ENCODE measurements at regions not wholly inside any gene's neighbourhood (a gene's known extent, or its start where the extent isn't known, plus 50 kb on each side); places are given as distances from the start of the nearest gene placed in this dataset.

DNA sequence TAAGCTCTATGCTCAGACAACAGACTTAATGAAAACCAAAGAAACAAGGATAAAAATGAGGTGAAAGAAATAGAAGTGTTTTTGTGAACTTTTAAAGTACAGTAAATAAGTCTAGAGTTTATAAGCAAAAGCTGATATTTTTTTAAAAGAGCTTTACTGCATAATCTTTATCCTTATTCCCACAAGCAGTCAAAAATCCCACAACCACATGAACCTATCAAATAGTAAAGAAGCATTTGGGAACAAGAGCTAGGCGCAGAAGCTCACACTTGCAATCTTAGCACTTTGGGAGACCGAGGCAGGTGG, 103.8 kb upstream of the TJP1 start:
- in situ Hi-C loops (cut with HindIII; ENCODE audit: low pct_ligation_motif_present, low sequenced_read_pairs) = loop anchor here (25.0 kb wide), 1 partner anchor 161 kb away; the partner anchor contains the start of gene GOLGA8J
- H3K27me3 ChIP-seq (replicated peaks) = no peaks in the 10 kb centered on the region
- TF ChIP-seq, protein P1, sequence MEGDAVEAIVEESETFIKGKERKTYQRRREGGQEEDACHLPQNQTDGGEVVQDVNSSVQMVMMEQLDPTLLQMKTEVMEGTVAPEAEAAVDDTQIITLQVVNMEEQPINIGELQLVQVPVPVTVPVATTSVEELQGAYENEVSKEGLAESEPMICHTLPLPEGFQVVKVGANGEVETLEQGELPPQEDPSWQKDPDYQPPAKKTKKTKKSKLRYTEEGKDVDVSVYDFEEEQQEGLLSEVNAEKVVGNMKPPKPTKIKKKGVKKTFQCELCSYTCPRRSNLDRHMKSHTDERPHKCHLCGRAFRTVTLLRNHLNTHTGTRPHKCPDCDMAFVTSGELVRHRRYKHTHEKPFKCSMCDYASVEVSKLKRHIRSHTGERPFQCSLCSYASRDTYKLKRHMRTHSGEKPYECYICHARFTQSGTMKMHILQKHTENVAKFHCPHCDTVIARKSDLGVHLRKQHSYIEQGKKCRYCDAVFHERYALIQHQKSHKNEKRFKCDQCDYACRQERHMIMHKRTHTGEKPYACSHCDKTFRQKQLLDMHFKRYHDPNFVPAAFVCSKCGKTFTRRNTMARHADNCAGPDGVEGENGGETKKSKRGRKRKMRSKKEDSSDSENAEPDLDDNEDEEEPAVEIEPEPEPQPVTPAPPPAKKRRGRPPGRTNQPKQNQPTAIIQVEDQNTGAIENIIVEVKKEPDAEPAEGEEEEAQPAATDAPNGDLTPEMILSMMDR (IDR thresholded peaks at IDR 0.05; ENCODE audit: low read depth, low read length, missing control alignments) = no peak
- no peak for DNase-seq
- no peak overlapping the region for H3K4me3 ChIP-seq (ENCODE audit: low read depth, low read length)
- H3K36me3 ChIP-seq (replicated peaks) = no peaks in the 10 kb centered on the region
- no peak overlapping the region for H3K27ac ChIP-seq

GRCh38 chr15:29925227-29926082, 103.2 kb upstream of the TJP1 start:
- in situ Hi-C loops (cut with HindIII; ENCODE audit: low pct_ligation_motif_present, low sequenced_read_pairs) = loop anchor here (25.0 kb wide), 1 partner anchor 162 kb away; the partner anchor contains the start of gene GOLGA8J
- H3K27ac ChIP-seq = peak overlapping the region; percentile 68
- no peaks in the 10 kb centered on the region for H3K27me3 ChIP-seq (replicated peaks)
- H3K4me3 ChIP-seq (ENCODE audit: low read depth, low read length) = no peak overlapping the region
- TF ChIP-seq, protein P1 (IDR thresholded peaks at IDR 0.05; ENCODE audit: low read depth, low read length, missing control alignments) = peak; percentile 100
- DNase-seq = peak; percentile 86
- H3K36me3 ChIP-seq (replicated peaks) = no peaks in the 10 kb centered on the region

- Histone ChIP-seq H3K27ac (peak overlapping the region; percentile 68), H3K36me3 (replicated peaks) (no peaks in the 10 kb centered on the region), H3K4me3 (ENCODE audit: low read depth, low read length) (no peak overlapping the region), H3K27me3 (replicated peaks) (no peaks in the 10 kb centered on the region)
- peak; percentile 79 for DNase-seq
- in situ Hi-C loops (cut with HindIII; ENCODE audit: low pct_ligation_motif_present, low sequenced_read_pairs) = loop anchor here (25.0 kb wide), 1 partner anchor 163 kb away; the partner anchor contains the start of gene GOLGA8J
- TF ChIP-seq, protein P1 (IDR thresholded peaks at IDR 0.05; ENCODE audit: low read depth, low read length, missing control alignments) = no peak
Measured at GRCh38 chr15:29924750-29925149, 102.5 kb upstream of the TJP1 start.

DNA sequence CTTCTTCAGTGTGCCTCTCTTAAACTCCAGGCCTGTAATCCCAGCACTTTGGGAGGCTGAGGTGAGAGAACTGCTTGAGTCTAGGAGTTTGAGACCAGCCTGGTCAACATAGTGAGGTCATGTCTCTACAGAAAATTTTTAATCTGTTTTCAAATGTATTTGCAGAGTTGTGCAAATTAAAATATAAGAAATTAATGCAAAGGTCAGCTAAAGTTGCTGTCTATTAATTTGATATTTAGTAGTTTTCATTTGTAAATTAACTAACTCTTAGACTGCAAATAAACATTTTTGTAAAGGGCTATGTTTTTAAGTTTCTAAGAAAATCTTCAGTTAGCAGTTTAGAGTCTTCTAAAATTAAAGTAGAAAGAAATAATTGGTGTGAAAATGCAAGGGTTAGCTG, 99.9 kb upstream of the TJP1 start:
- H3K27me3 ChIP-seq (replicated peaks) = no peaks in the 10 kb centered on the region
- H3K4me3 ChIP-seq (ENCODE audit: low read depth, low read length) = no peak overlapping the region
- in situ Hi-C loops (cut with HindIII; ENCODE audit: low pct_ligation_motif_present, low sequenced_read_pairs) = no loop called here
- DNase-seq = no peak
- no peak overlapping the region for H3K27ac ChIP-seq
- no peaks in the 10 kb centered on the region for H3K36me3 ChIP-seq (replicated peaks)
- TF ChIP-seq, protein P1 (IDR thresholded peaks at IDR 0.05; ENCODE audit: low read depth, low read length, missing control alignments) = no peak

GRCh38 chr15:29921130-29921601, 98.9 kb upstream of the TJP1 start:
- H3K27me3 ChIP-seq (replicated peaks) = no peaks in the 10 kb centered on the region
- TF ChIP-seq, protein P1 (IDR thresholded peaks at IDR 0.05; ENCODE audit: low read depth, low read length, missing control alignments) = no peak
- H3K4me3 ChIP-seq (ENCODE audit: low read depth, low read length) = no peak overlapping the region
- no peak for DNase-seq
- in situ Hi-C loops (cut with HindIII; ENCODE audit: low pct_ligation_motif_present, low sequenced_read_pairs) = no loop called here
- H3K36me3 ChIP-seq (replicated peaks) = no peaks in the 10 kb centered on the region
- no peak overlapping the region for H3K27ac ChIP-seq
